WTC11 (cell line): ENCODE measurements at regions not wholly inside any gene's neighbourhood (a gene's known extent, or its start where the extent isn't known, plus 50 kb on each side); places are given as distances from the start of the nearest gene placed in this dataset.

Experiments
- CBFB ChIP-seq: sonication (generic); formaldehyde crosslinking; IDR thresholded peaks from 2 replicates; pipeline ENCODE4 v1.8.1; 2022; ENCODE audit warnings: mild to moderate bottlenecking, low read depth, missing genetic modification reagents
- KAT7 ChIP-seq: sonication (generic); formaldehyde crosslinking; IDR thresholded peaks from 2 replicates; pipeline ENCODE4 v1.8.1; 2023; ENCODE audit warnings: missing genetic modification reagents, mild to moderate bottlenecking, borderline replicate concordance
- NR2C2 ChIP-seq: sonication (generic); formaldehyde crosslinking; IDR thresholded peaks from 2 replicates; pipeline ENCODE4 v1.8.0; 2022; ENCODE audit warnings: mild to moderate bottlenecking, missing genetic modification reagents
- ZBTB43 ChIP-seq: sonication (generic); formaldehyde crosslinking; IDR thresholded peaks from 2 replicates; pipeline ENCODE4 v1.8.1; 2023; ENCODE audit warnings: mild to moderate bottlenecking, missing genetic modification reagents
- ZNF121 ChIP-seq: sonication (generic); formaldehyde crosslinking; IDR thresholded peaks from 2 replicates; pipeline ENCODE4 v1.8.0; 2023; ENCODE audit warnings: missing genetic modification reagents
- TF ChIP-seq, protein P1 (sequence below): fragments of 200-600 bp; IDR thresholded peaks from 2 replicates; pipeline ENCODE4 v1.8.0; 2022; ENCODE audit warnings: antibody characterized with exemption
- TF ChIP-seq, protein P2 (sequence below): sonication (generic); formaldehyde crosslinking; IDR thresholded peaks from 2 replicates; pipeline ENCODE4 v1.8.0; 2022; ENCODE audit warnings: mild to moderate bottlenecking, missing genetic modification reagents
- TF ChIP-seq, protein P3 (sequence below): sonication (generic); formaldehyde crosslinking; IDR thresholded peaks from 2 replicates; pipeline ENCODE4 v1.8.1; 2023; ENCODE audit warnings: mild to moderate bottlenecking, moderate library complexity, missing genetic modification reagents
- TF ChIP-seq, protein P4 (sequence below): sonication (generic); formaldehyde crosslinking; IDR thresholded peaks from 2 replicates; pipeline ENCODE4 v1.8.1; 2022; ENCODE audit warnings: mild to moderate bottlenecking, missing genetic modification reagents, moderate library complexity, borderline replicate concordance

DNA sequence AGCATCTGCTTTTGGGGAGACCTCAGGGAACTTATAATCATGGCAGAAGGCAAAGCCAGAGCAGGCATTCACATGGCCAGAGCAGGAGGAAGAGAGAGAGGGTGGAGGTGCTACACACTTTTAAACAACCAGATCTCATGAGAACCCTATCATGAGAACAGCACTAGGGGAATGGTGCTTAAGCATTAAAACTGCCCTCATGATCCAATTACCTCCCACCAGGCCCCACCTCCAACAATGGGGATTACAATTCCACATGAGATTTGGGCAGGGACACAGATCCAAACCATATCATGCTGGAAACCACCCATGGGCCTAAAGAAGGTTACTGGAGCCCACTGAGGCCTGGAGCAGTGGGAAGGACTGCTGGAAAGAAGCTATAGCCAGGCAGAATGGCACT is 66.9 kb upstream of the CHST1 start:
- TF ChIP-seq, protein P1, sequence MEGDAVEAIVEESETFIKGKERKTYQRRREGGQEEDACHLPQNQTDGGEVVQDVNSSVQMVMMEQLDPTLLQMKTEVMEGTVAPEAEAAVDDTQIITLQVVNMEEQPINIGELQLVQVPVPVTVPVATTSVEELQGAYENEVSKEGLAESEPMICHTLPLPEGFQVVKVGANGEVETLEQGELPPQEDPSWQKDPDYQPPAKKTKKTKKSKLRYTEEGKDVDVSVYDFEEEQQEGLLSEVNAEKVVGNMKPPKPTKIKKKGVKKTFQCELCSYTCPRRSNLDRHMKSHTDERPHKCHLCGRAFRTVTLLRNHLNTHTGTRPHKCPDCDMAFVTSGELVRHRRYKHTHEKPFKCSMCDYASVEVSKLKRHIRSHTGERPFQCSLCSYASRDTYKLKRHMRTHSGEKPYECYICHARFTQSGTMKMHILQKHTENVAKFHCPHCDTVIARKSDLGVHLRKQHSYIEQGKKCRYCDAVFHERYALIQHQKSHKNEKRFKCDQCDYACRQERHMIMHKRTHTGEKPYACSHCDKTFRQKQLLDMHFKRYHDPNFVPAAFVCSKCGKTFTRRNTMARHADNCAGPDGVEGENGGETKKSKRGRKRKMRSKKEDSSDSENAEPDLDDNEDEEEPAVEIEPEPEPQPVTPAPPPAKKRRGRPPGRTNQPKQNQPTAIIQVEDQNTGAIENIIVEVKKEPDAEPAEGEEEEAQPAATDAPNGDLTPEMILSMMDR = no peak
- TF ChIP-seq, protein P2, sequence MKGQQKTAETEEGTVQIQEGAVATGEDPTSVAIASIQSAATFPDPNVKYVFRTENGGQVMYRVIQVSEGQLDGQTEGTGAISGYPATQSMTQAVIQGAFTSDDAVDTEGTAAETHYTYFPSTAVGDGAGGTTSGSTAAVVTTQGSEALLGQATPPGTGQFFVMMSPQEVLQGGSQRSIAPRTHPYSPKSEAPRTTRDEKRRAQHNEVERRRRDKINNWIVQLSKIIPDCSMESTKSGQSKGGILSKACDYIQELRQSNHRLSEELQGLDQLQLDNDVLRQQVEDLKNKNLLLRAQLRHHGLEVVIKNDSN (CRISPR knock-in tag) = no peak
- TF ChIP-seq, protein P3, sequence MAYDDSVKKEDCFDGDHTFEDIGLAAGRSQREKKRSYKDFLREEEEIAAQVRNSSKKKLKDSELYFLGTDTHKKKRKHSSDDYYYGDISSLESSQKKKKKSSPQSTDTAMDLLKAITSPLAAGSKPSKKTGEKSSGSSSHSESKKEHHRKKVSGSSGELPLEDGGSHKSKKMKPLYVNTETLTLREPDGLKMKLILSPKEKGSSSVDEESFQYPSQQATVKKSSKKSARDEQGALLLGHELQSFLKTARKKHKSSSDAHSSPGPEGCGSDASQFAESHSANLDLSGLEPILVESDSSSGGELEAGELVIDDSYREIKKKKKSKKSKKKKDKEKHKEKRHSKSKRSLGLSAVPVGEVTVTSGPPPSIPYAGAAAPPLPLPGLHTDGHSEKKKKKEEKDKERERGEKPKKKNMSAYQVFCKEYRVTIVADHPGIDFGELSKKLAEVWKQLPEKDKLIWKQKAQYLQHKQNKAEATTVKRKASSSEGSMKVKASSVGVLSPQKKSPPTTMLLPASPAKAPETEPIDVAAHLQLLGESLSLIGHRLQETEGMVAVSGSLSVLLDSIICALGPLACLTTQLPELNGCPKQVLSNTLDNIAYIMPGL (CRISPR knock-in tag) = no peak
- TF ChIP-seq, protein P4, sequence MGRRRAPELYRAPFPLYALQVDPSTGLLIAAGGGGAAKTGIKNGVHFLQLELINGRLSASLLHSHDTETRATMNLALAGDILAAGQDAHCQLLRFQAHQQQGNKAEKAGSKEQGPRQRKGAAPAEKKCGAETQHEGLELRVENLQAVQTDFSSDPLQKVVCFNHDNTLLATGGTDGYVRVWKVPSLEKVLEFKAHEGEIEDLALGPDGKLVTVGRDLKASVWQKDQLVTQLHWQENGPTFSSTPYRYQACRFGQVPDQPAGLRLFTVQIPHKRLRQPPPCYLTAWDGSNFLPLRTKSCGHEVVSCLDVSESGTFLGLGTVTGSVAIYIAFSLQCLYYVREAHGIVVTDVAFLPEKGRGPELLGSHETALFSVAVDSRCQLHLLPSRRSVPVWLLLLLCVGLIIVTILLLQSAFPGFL (CRISPR knock-in tag) = no peak
- TF ChIP-seq ZBTB43 (CRISPR knock-in tag) (no peak), CBFB (CRISPR knock-in tag) (no peak), ZNF121 (CRISPR knock-in tag) (no peak), NR2C2 (no peak), KAT7 (CRISPR knock-in tag) (no peak)
